Breast epithelium (tissue), 3 donors: ENCODE measurements at regions not wholly inside any gene's neighbourhood (a gene's known extent, or its start where the extent isn't known, plus 50 kb on each side); places are given as distances from the start of the nearest gene placed in this dataset.

Source experiments
- POLR2A ChIP-seq: fragments of 450-650 bp; IDR thresholded peaks from one replicate; pipeline ENCODE4 v1.6.1; 2016; ENCODE audit warnings: antibody characterized with exemption, mild to moderate bottlenecking, moderate library complexity
- TF ChIP-seq, protein P1 (sequence below), 3 donors: fragments of 450-650 bp; IDR thresholded peaks; one replicate each; pipeline ENCODE4 v1.5.1; 2016 to 2017; ENCODE audit warnings: antibody characterized with exemption in 3 of 3, mild to moderate bottlenecking in 3 of 3, moderate library complexity in 3 of 3

DNA sequence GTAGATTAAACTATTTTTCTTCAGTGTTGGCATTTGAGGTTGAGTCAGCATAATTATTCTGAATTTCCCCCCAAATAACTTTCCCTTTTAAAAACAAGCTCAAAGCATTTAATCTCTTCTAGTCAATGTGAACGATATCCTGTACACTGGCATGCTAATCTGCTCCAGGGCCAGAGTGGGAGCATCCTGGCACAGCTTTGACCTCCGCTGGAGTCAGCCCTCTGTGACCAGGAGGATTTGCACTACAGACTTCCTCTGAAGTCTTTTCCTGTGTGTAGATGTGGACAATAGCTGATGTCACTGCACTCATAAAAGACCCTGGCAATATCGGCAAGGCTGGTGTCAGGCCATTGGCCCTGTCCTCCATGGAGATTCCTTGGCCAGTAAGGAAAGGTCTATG lies 340.2 kb downstream of the CDC14C start:
- TF ChIP-seq, protein P1, sequence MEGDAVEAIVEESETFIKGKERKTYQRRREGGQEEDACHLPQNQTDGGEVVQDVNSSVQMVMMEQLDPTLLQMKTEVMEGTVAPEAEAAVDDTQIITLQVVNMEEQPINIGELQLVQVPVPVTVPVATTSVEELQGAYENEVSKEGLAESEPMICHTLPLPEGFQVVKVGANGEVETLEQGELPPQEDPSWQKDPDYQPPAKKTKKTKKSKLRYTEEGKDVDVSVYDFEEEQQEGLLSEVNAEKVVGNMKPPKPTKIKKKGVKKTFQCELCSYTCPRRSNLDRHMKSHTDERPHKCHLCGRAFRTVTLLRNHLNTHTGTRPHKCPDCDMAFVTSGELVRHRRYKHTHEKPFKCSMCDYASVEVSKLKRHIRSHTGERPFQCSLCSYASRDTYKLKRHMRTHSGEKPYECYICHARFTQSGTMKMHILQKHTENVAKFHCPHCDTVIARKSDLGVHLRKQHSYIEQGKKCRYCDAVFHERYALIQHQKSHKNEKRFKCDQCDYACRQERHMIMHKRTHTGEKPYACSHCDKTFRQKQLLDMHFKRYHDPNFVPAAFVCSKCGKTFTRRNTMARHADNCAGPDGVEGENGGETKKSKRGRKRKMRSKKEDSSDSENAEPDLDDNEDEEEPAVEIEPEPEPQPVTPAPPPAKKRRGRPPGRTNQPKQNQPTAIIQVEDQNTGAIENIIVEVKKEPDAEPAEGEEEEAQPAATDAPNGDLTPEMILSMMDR (IDR thresholded peaks at IDR 0.05): no peak
- TF ChIP-seq POLR2A: no peak
